ENCODE measurements at regions not wholly inside any gene's neighbourhood (a gene's known extent, or its start where the extent isn't known, plus 50 kb on each side); places are given as distances from the start of the nearest gene placed in this dataset.
A peak's percentile ranks its signal among the peaks of the same experiment; 100 is the strongest.

GRCh38 chr20:17825960-17826843 is 126.4 kb downstream of the BANF2 start:
- FAIRE-seq = no peak
- POLR2A ChIA-PET = interaction anchor here (1.0 to 5.7 kb wide), 11 partner anchors 9 to 144 kb away, joined by 4 to 60 read pairs (median 6); partner anchors contain the start of gene RRBP1
- 0 out of 2 replicates have a peak, but pooled peaks have one; percentile 74 for TF ChIP-seq CC2D1A (CRISPR knock-in tag; IDR thresholded peaks at IDR 0.05)
- TF ChIP-seq IRX3 (CRISPR knock-in tag; IDR thresholded peaks at IDR 0.05; ENCODE audit: borderline replicate concordance, low read depth) = 0 out of 2 replicates have a peak, but pooled peaks have one; percentile 17
- TF ChIP-seq ARID4A (CRISPR knock-in tag; IDR thresholded peaks at IDR 0.05; ENCODE audit: borderline replicate concordance) = no peak
- TF ChIP-seq TARDBP (CRISPR knock-in tag; IDR thresholded peaks at IDR 0.05) = peak; percentile 46; the same call in 1 of the 2 replicates
- TF ChIP-seq ZNF142 (CRISPR knock-in tag; IDR thresholded peaks at IDR 0.05) = 0 out of 2 replicates have a peak, but pooled peaks have one; percentile 30
- TF ChIP-seq TFDP1 (CRISPR knock-in tag; IDR thresholded peaks at IDR 0.05; ENCODE audit: borderline replicate concordance) = no peak
- TF ChIP-seq NFE2L2 (IDR thresholded peaks at IDR 0.05; ENCODE audit: low read length) = no peak
- no peak for TF ChIP-seq KDM3A (CRISPR knock-in tag; IDR thresholded peaks at IDR 0.05; ENCODE audit: low read depth)

More at GRCh38 chr20:17825960-17826843, 126.4 kb downstream of the BANF2 start:
- H4K20me1 ChIP-seq (ENCODE audit: insufficient read depth, low read length) = no peaks in the 10 kb centered on the region
- peaks cover 88% of the 10 kb centered on the region for H3K4me1 ChIP-seq (ENCODE audit: insufficient read depth, low read length)
- BruUV-seq (replicated peaks) = no TSS peak
- H3K79me2 ChIP-seq (ENCODE audit: insufficient read depth, low read length) = no peaks in the 10 kb centered on the region
- H3K27ac ChIP-seq (ENCODE audit: extremely low read length, insufficient read depth, low read length) = no peak overlapping the region
- peak overlapping the region; percentile 49; the same call in 1 of the 2 replicates for H3K4me2 ChIP-seq (ENCODE audit: low read depth, low read length)
- CTCF ChIA-PET (ENCODE audit: low intra/inter-chr PET ratio, low total read pairs) = no interaction called here
- ATAC-seq = peak; percentile 10; the same call in 1 of the 3 replicates
- no peak overlapping the region for H3K4me3 ChIP-seq (replicated peaks in 1 of 3; ENCODE audit: insufficient read depth in 1 of 3, low read depth in 2 of 3, low read length in 3 of 3)
- H3K9me3 ChIP-seq (ENCODE audit: low read length) = no peaks in the 10 kb centered on the region
- WGBS (ENCODE audit: low lambda C conversion rate) = 48% methylated on average over 8 of the region's 8 CpGs
- DNase-seq (ENCODE audit: low spot score) = peak; percentile 44
- no peak overlapping the region for H2AFZ ChIP-seq (ENCODE audit: low read length)
- no peaks in the 10 kb centered on the region; a peak in 1 of 5 replicates for H3K27me3 ChIP-seq (ENCODE audit: control insufficient read depth in 1 of 2, insufficient read depth in 2 of 2, low read length in 2 of 2)
- no peaks in the 10 kb centered on the region for H3K36me3 ChIP-seq (replicated peaks in 1 of 2; ENCODE audit: control insufficient read depth in 1 of 2, insufficient read depth in 2 of 2, low read length in 2 of 2)
- H3K9ac ChIP-seq (ENCODE audit: insufficient read depth, low read depth, low read length) = no peak overlapping the region
- in situ Hi-C loops (cut with HindIII; ENCODE audit: extremely low pct_ligation_motif_present, low pct_unique_long_range_greater_than_20kb) = no loop called here
- intact Hi-C loops (cut with micrococcal nuclease; ENCODE audit: unreplicated experiment) = loop anchor here (5.0 kb wide), 1 partner anchor 104 kb away; no protein-coding TSS in a partner anchor

Measured in HepG2 (cell line).